ENCODE measurements at regions not wholly inside any gene's neighbourhood (a gene's known extent, or its start where the extent isn't known, plus 50 kb on each side); places are given as distances from the start of the nearest gene placed in this dataset.

GRCh38 chr18:47531717-47532116 is 280.3 kb upstream of the SKOR2 start:
- Histone ChIP-seq H3K4me3 (no peak overlapping the region), H3K9me3 (ENCODE audit: control insufficient read depth in 4 of 4, insufficient read depth in 3 of 4, low read length in 3 of 4) (no peaks in the 10 kb centered on the region), H3K4me1 (ENCODE audit: control insufficient read depth in 5 of 5, insufficient read depth in 5 of 5, low read length in 5 of 5) (peaks cover 0 to 7% (median 0%) of the 10 kb centered on the region in 5 donors), H3K36me3 (ENCODE audit: control insufficient read depth in 4 of 4, insufficient read depth in 4 of 4, low read length in 4 of 4) (no peaks in the 10 kb centered on the region), H3K27ac (ENCODE audit: low read depth in 1 of 2, low read length in 1 of 2) (no peak overlapping the region), H3K9ac (ENCODE audit: insufficient read depth in 1 of 2, low read length in 2 of 2) (no peak overlapping the region), H3K27me3 (ENCODE audit: control insufficient read depth in 3 of 3, insufficient read depth in 3 of 3, low read length in 2 of 3) (peaks cover 3 to 41% (median 13%) of the 10 kb centered on the region in 3 donors)
- ATAC-seq (ENCODE audit: insufficient read depth, low FRiP score) (no peak), DNase-seq (peak in 2 of 3 donors; percentile 1 to 23)
- 4 to 8% methylated on average over 27 of the region's 27 CpGs for WGBS, 2 donors
- TF ChIP-seq CTCF (IDR thresholded peaks at IDR 0.05; ENCODE audit: control extremely low read depth, extremely low read depth), result no peak

- ATAC-seq (ENCODE audit: insufficient read depth, low FRiP score) (no peak), DNase-seq (no peak)
- H3K9ac ChIP-seq (ENCODE audit: insufficient read depth in 1 of 2, low read length in 2 of 2), result no peak overlapping the region
- peaks cover 0 to 7% (median 0%) of the 10 kb centered on the region in 5 donors for H3K4me1 ChIP-seq (ENCODE audit: control insufficient read depth in 5 of 5, insufficient read depth in 5 of 5, low read length in 5 of 5)
- H3K36me3 ChIP-seq (ENCODE audit: control insufficient read depth in 4 of 4, insufficient read depth in 4 of 4, low read length in 4 of 4), result no peaks in the 10 kb centered on the region
- 84 to 92% methylated on average over 3 of the region's 3 CpGs for WGBS, 2 donors
- peaks cover 3 to 41% (median 13%) of the 10 kb centered on the region in 3 donors for H3K27me3 ChIP-seq (ENCODE audit: control insufficient read depth in 3 of 3, insufficient read depth in 3 of 3, low read length in 2 of 3)
- H3K27ac ChIP-seq (ENCODE audit: low read depth in 1 of 2, low read length in 1 of 2), result no peak overlapping the region
- H3K9me3 ChIP-seq (ENCODE audit: control insufficient read depth in 4 of 4, insufficient read depth in 3 of 4, low read length in 3 of 4), result peaks cover 0 to 2% (median 0%) of the 10 kb centered on the region in 4 donors
- no peak overlapping the region for H3K4me3 ChIP-seq
- no peak for TF ChIP-seq CTCF (IDR thresholded peaks at IDR 0.05; ENCODE audit: control extremely low read depth, extremely low read depth)
Measured at GRCh38 chr18:47530695-47531094, 279.2 kb upstream of the SKOR2 start.

DNA sequence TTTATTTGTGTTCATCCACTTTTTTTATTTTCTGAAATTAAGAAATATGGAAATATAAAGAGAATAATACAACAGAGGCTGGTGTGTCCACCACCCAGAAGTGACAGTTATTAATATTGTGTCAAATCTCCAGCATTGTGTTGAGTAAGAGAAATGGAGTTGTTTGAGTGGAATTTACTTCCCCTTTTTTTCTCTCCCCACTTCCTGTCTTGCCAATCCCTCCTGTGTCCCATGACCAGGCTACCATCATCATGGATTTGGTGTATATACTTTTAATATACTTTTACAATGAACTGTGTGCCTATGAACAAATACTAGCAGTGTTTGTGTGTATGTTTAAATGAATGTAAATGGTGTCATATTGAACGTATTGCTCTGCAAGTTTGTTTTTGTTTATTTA is 276.9 kb upstream of the SKOR2 start:
- no peak for ATAC-seq (ENCODE audit: insufficient read depth, low FRiP score)
- 74 to 85% methylated on average over 1 of the region's 1 CpG for WGBS, 2 donors
- Histone ChIP-seq H3K4me3 (no peak overlapping the region), H3K4me1 (ENCODE audit: control insufficient read depth in 5 of 5, insufficient read depth in 5 of 5, low read length in 5 of 5) (peaks cover 0 to 7% (median 0%) of the 10 kb centered on the region in 5 donors), H3K27ac (ENCODE audit: low read depth in 1 of 2, low read length in 1 of 2) (no peak overlapping the region), H3K36me3 (ENCODE audit: control insufficient read depth in 4 of 4, insufficient read depth in 4 of 4, low read length in 4 of 4) (no peaks in the 10 kb centered on the region), H3K9me3 (ENCODE audit: control insufficient read depth in 4 of 4, insufficient read depth in 3 of 4, low read length in 3 of 4) (peaks cover 0 to 2% (median 0%) of the 10 kb centered on the region in 4 donors), H3K27me3 (ENCODE audit: control insufficient read depth in 3 of 3, insufficient read depth in 3 of 3, low read length in 2 of 3) (peaks cover 3 to 39% (median 13%) of the 10 kb centered on the region in 3 donors), H3K9ac (ENCODE audit: insufficient read depth in 1 of 2, low read length in 2 of 2) (no peak overlapping the region)
- TF ChIP-seq CTCF (IDR thresholded peaks at IDR 0.05; ENCODE audit: control extremely low read depth, extremely low read depth), result no peak
- DNase-seq, result no peak

GRCh38 chr18:47526147-47526546 is 274.7 kb upstream of the SKOR2 start:
- ATAC-seq (ENCODE audit: insufficient read depth, low FRiP score) (no peak), DNase-seq (no peak)
- Histone ChIP-seq H3K4me1 (ENCODE audit: control insufficient read depth in 5 of 5, insufficient read depth in 5 of 5, low read length in 5 of 5) (no peaks in the 10 kb centered on the region), H3K4me3 (no peak overlapping the region), H3K9ac (ENCODE audit: insufficient read depth in 1 of 2, low read length in 2 of 2) (no peak overlapping the region), H3K36me3 (ENCODE audit: control insufficient read depth in 4 of 4, insufficient read depth in 4 of 4, low read length in 4 of 4) (no peaks in the 10 kb centered on the region), H3K27ac (ENCODE audit: low read depth in 1 of 2, low read length in 1 of 2) (no peak overlapping the region), H3K27me3 (ENCODE audit: control insufficient read depth in 3 of 3, insufficient read depth in 3 of 3, low read length in 2 of 3) (peaks cover 0 to 20% (median 7%) of the 10 kb centered on the region in 3 donors), H3K9me3 (ENCODE audit: control insufficient read depth in 4 of 4, insufficient read depth in 3 of 4, low read length in 3 of 4) (peaks cover 0 to 2% (median 0%) of the 10 kb centered on the region in 4 donors)
- 58 to 66% methylated on average over 24 of the region's 24 CpGs for WGBS, 2 donors
- no peak for TF ChIP-seq CTCF (IDR thresholded peaks at IDR 0.05; ENCODE audit: control extremely low read depth, extremely low read depth)

Measured in lung (tissue), 11 donors.